Activated CD4-positive, alpha-beta T cell treated with anti-CD3 and anti-CD28 coated beads, Interleukin-2, amount 10 ng/mL, durations not matched to agents 7 days and 5 days (primary cell): ENCODE measurements at regions not wholly inside any gene's neighbourhood (a gene's known extent, or its start where the extent isn't known, plus 50 kb on each side); places are given as distances from the start of the nearest gene placed in this dataset.

Experiments
- CTCF ChIA-PET: fragments of 350-600 bp; sonication (Branson Sonifier 250); formaldehyde crosslinking; loops from one replicate; lab custom pipeline; 2021; ENCODE audit warnings: antibody characterized with exemption; lab: Charles Lee
- POLR2A ChIA-PET: fragments of 350-600 bp; sonication (Branson Sonifier 250); formaldehyde crosslinking; loops from one replicate; lab custom pipeline; 2021; ENCODE audit warnings: antibody characterized with exemption; lab: Charles Lee
- DNase-seq: peaks from one replicate; pipeline ENCODE4 v3.0.0-alpha.2; 2020
- H3K27ac Mint-ChIP-seq: one replicate; pipeline ENCODE4 v1.8.0; 2021; ENCODE audit warnings: mild to moderate bottlenecking, moderate library complexity, mixed read lengths
- H3K27me3 Mint-ChIP-seq: one replicate; pipeline ENCODE4 v1.8.0; 2021; ENCODE audit warnings: mixed read lengths
- H3K36me3 Mint-ChIP-seq: one replicate; pipeline ENCODE4 v1.8.0; 2021; ENCODE audit warnings: low read depth, mixed read lengths
- H3K4me1 Mint-ChIP-seq: one replicate; pipeline ENCODE4 v1.8.0; 2021; ENCODE audit warnings: mixed read lengths
- H3K4me3 Mint-ChIP-seq: one replicate; pipeline ENCODE4 v1.8.0; 2021; ENCODE audit warnings: mild to moderate bottlenecking, moderate library complexity, mixed read lengths
- H3K9me3 Mint-ChIP-seq: one replicate; pipeline ENCODE4 v1.8.0; 2021; ENCODE audit warnings: mixed read lengths

DNA sequence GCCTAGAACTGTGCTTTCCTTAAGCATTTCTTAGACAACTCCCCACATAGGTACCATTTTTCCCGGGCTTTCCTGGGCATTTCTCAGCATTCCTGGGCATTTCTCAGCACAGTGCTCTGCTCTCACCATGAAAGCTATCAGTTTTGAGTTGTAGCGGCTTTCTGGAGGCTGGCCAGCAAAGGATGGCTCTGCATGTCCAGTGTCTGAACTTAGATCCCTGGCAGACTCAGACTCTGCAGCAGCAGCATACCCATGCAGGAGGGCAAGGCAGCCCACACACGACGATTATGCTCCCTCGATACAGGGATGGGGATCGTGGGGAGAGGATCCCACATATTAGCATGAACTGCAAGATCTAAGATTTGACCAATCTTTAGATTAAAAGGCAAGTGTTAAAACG lies 248.9 kb upstream of the MKI67 start:
- Mint-ChIP-seq H3K27ac (no peak overlapping the region), H3K27me3 (peaks cover 12% of the 10 kb centered on the region), H3K4me3 (no peak overlapping the region), H3K4me1 (peaks cover 18% of the 10 kb centered on the region), H3K36me3 (no peaks in the 10 kb centered on the region), H3K9me3 (no peaks in the 10 kb centered on the region)
- DNase-seq = no peak
- ChIA-PET POLR2A (no interaction called here), CTCF (no interaction called here)

DNA sequence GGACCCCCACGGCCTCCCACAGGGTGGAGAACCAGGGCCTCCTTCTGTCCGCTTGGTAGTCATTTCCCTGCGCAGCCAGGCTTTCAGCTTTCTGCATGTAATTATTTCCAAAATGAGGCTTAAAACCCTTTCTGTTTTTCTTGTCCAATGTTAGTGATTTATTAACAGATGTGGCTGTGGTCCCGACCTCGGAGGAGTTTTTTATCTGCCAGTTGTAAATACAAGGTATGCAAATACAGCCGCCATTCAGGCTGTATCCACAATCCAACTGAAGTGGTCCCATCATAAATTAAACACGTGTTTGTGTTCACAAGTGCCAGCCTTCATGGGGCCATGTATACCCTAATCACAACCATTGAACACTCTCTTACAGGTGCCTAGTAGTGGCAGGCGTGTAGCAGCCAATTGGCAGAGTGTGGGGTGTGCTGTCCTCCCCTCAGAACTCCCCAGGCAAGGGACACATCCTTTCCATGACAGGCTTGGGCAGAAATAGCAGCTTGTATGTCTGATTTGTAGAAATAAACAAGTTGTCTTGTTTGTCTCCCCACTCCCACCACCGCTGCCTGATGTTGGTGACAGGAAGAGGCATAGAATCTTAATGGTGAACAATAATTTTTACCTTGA lies 251.3 kb upstream of the MKI67 start:
- ChIA-PET POLR2A (no interaction called here), CTCF (no interaction called here)
- Mint-ChIP-seq H3K4me3 (no peak overlapping the region), H3K27ac (no peak overlapping the region), H3K9me3 (no peaks in the 10 kb centered on the region), H3K27me3 (peaks cover 5% of the 10 kb centered on the region), H3K4me1 (peaks cover 11% of the 10 kb centered on the region), H3K36me3 (no peaks in the 10 kb centered on the region)
- no peak for DNase-seq

DNA sequence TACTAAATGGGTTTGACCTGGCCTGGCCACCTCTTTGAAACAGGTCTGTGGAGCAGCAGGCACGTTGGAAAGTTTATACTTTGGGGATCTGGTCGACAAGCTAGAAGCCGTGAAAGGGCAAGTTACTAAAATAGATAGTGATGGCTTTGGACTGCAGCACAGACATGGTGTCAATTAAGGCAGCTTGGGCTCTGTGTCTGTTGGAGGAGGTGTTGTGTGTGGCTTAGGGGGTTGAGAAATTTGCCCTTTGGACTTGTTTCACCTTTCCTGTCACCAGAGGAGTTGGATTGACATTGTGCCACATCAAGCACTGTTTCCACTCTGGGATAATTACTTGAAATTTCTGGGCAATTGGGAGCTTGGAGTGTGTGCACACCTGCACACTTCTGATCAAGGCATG lies 251.8 kb upstream of the MKI67 start:
- Mint-ChIP-seq H3K27me3 (peaks cover 5% of the 10 kb centered on the region), H3K36me3 (no peaks in the 10 kb centered on the region), H3K4me3 (no peak overlapping the region), H3K27ac (no peak overlapping the region), H3K4me1 (peaks cover 7% of the 10 kb centered on the region), H3K9me3 (no peaks in the 10 kb centered on the region)
- DNase-seq = no peak
- POLR2A ChIA-PET = no interaction called here
- CTCF ChIA-PET = no interaction called here

DNA sequence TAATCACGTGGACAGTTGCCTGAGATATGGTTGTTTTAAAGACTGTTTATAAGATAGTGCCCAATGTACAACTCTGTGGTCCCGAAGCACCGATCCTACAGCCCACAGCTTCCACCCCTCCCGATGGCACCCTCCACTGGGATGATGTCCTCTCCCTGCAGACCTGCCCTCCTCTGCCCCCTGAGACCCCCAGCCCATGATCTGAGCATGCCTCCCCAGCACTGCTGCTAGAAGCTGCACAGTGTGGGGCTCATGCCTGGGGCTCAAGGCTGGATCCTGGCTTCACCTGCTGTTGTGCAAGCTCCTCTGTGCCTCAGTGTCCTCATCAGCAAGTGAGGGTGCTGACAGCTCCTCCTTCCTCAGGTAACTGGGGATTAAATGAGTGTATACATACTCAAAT lies 254.7 kb upstream of the MKI67 start:
- POLR2A ChIA-PET = no interaction called here
- Mint-ChIP-seq H3K4me3 (no peak overlapping the region), H3K27me3 (peaks cover 5% of the 10 kb centered on the region), H3K36me3 (no peaks in the 10 kb centered on the region), H3K4me1 (no peaks in the 10 kb centered on the region), H3K27ac (no peak overlapping the region), H3K9me3 (no peaks in the 10 kb centered on the region)
- CTCF ChIA-PET = no interaction called here
- no peak for DNase-seq

DNA sequence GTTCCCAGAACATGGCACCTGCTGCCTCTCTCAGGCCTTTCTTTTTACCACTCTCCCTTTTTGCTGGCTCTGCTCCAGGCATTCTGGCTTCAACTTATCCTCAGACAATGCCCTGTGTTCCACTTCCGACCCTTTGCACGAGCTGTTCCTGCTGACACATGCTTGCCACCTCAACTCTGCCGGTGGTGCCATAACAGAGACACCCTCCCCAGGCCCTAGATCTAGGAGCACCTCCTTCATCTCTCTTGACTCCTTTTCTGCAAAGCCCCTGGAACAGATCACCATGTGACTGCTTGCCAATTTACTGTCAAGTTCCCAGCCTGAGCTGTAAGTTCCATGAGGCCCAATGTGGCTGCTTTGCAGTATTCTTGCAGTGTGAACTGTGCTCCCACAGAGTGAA lies 256.0 kb upstream of the MKI67 start:
- no peaks in the 10 kb centered on the region for H3K9me3 Mint-ChIP-seq
- H3K27me3 Mint-ChIP-seq = peaks cover 5% of the 10 kb centered on the region
- no peaks in the 10 kb centered on the region for H3K4me1 Mint-ChIP-seq
- no peak for DNase-seq
- ChIA-PET CTCF (no interaction called here), POLR2A (no interaction called here)
- no peak overlapping the region for H3K27ac Mint-ChIP-seq
- H3K4me3 Mint-ChIP-seq = no peak overlapping the region
- no peaks in the 10 kb centered on the region for H3K36me3 Mint-ChIP-seq

DNA sequence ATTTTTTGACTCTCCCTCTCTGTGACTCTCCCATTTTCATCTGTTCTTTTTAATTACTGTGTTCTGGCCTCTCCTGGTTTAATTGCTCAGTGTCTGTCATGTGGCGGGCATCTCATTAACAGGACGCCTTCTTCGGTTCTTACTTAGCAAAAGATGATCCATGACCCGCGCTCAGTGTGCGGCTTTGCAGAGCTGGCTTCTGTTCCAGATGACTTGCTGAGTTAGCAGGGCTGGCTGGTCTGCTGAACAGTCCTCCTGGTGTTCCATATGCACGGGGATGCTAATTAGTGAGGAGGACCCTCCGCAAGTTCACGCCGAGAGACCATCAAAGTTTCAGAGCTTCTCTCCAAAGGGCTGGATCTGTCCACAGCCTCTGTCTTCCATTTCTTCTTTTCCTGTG lies 258.6 kb upstream of the MKI67 start:
- ChIA-PET POLR2A (no interaction called here), CTCF (no interaction called here)
- Mint-ChIP-seq H3K4me1 (no peaks in the 10 kb centered on the region), H3K27me3 (no peaks in the 10 kb centered on the region), H3K9me3 (no peaks in the 10 kb centered on the region), H3K4me3 (no peak overlapping the region), H3K27ac (no peak overlapping the region), H3K36me3 (no peaks in the 10 kb centered on the region)
- no peak for DNase-seq

DNA sequence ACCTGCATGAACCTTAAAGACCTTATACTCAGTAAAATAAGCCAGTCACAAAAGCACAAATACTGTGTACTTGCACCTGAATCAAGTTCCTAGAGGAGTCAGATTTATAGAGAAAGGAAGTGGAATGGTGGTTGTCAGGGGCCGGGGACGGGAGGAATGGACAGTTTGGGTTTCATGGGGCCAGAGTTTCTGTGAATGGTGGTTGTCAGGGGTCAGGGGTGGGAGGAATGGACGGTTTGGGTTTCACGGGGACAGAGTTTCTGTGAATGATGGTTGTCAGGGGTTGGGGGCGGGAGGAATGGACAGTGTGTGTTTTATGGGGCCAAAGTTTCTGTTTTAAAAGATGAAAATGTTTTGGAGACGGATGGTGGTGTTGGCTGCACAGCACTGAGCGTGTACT lies 260.0 kb upstream of the MKI67 start:
- no peak for DNase-seq
- Mint-ChIP-seq H3K27ac (no peak overlapping the region), H3K9me3 (no peaks in the 10 kb centered on the region), H3K4me3 (no peak overlapping the region), H3K36me3 (no peaks in the 10 kb centered on the region), H3K27me3 (no peaks in the 10 kb centered on the region), H3K4me1 (no peaks in the 10 kb centered on the region)
- CTCF ChIA-PET = no interaction called here
- POLR2A ChIA-PET = no interaction called here

DNA sequence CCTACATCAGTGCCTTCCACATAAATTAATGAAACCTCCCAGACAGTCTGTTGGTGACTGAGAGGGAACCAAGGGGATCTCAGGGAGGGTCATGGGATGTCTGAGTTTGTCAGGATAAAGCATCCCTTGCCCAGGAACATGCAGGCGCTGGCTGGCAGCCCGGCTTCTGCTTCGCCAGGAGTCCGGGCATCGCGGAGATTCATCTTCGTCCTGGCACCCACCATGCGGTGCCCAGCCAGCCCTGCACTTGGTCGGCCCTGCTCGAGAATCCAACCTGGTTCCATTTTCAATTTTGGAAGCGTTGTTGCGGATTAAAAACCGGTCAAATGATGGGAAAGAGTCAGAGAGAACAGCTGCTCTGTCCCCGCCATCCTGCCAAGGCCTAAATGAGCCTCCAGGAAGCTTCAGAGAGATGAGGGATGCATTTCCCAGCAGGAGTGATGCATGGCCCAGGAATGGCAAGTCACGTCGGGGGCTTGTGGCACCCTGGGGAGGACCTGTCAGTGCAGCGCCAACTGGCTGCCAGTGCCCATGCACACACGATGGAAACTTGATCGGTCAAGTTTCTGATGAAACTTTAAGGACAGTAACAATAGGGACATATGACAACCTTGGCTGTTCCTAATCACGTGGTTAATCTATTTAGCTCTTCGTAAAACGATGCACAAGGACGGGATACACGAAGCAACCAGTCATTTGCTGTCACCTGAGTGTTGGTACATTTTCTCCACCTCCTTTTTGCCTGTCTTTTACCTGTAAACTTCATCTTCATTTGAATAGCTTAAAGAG lies 260.8 kb upstream of the MKI67 start:
- H3K9me3 Mint-ChIP-seq = no peaks in the 10 kb centered on the region
- no peaks in the 10 kb centered on the region for H3K27me3 Mint-ChIP-seq
- ChIA-PET POLR2A (no interaction called here), CTCF (no interaction called here)
- H3K4me3 Mint-ChIP-seq = no peak overlapping the region
- DNase-seq = no peak
- H3K4me1 Mint-ChIP-seq = no peaks in the 10 kb centered on the region
- no peaks in the 10 kb centered on the region for H3K36me3 Mint-ChIP-seq
- no peak overlapping the region for H3K27ac Mint-ChIP-seq

DNA sequence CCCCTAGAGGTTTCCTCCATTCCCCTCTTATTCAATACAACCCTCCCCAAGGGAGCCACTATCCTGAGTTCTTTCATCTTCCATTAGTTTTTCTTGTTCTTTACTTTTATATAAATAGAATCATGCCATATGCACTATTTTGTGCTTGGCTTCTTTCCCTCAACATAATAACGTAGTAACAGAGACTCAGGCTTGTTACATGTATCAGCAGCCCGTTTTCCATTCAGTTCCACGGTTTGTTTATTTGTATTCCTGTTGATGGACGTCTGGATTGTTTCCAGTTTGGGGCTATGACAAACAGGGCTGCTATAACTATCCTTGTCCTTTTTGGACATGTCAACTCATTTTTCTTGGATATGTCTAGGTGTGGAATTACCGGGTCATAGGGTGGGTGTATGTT lies 264.4 kb upstream of the MKI67 start:
- no peaks in the 10 kb centered on the region for H3K4me1 Mint-ChIP-seq
- H3K9me3 Mint-ChIP-seq = no peaks in the 10 kb centered on the region
- no peak overlapping the region for H3K27ac Mint-ChIP-seq
- no peak for DNase-seq
- H3K27me3 Mint-ChIP-seq = no peaks in the 10 kb centered on the region
- no peak overlapping the region for H3K4me3 Mint-ChIP-seq
- POLR2A ChIA-PET = no interaction called here
- H3K36me3 Mint-ChIP-seq = no peaks in the 10 kb centered on the region
- CTCF ChIA-PET = no interaction called here

DNA sequence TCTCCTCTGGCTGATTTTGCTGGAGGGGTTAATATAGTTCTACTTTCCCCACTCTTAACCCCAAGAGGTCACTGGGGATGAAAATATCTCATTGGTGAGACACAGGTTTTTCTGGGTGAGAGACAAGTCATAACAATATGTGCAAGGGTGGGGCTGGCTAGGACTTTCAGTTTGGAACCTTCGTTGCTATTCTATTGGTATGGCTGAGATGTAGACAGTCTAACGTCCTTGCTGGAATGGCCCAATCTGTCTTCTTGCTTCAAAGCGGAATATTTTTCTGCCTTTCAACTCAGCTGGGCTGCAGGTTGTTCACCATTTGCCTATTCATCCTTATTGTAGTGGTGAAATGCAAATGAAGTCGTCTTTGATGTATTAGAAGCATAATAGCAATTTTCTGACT lies 267.3 kb upstream of the MKI67 start:
- no peaks in the 10 kb centered on the region for H3K36me3 Mint-ChIP-seq
- DNase-seq = no peak
- H3K27me3 Mint-ChIP-seq = no peaks in the 10 kb centered on the region
- no peaks in the 10 kb centered on the region for H3K9me3 Mint-ChIP-seq
- no peak overlapping the region for H3K27ac Mint-ChIP-seq
- H3K4me3 Mint-ChIP-seq = no peak overlapping the region
- ChIA-PET CTCF (no interaction called here), POLR2A (no interaction called here)
- no peaks in the 10 kb centered on the region for H3K4me1 Mint-ChIP-seq

DNA sequence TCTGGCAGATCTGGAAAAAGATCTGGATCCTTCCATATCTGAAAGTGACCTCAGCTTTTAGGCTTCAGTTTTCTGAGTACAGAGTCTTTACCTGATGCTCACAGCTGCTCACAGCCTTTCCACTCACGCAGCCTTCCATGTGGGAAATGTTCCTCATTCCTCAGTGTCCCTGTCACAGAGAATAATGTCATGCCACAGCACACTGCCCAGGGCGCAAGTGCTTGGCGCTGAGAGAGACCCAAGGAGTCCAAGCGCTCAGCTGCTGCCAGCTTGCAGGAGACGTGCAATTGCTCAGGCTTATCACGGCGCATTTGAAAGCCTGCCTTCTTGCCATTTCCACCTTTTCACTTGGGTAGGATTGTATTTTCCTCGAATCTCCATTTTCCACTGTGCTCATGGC lies 271.9 kb upstream of the MKI67 start:
- no peaks in the 10 kb centered on the region for H3K4me1 Mint-ChIP-seq
- no peak overlapping the region for H3K27ac Mint-ChIP-seq
- no peak overlapping the region for H3K4me3 Mint-ChIP-seq
- no peaks in the 10 kb centered on the region for H3K36me3 Mint-ChIP-seq
- CTCF ChIA-PET = no interaction called here
- H3K9me3 Mint-ChIP-seq = peaks cover 3% of the 10 kb centered on the region
- DNase-seq = no peak
- H3K27me3 Mint-ChIP-seq = no peaks in the 10 kb centered on the region
- POLR2A ChIA-PET = no interaction called here

DNA sequence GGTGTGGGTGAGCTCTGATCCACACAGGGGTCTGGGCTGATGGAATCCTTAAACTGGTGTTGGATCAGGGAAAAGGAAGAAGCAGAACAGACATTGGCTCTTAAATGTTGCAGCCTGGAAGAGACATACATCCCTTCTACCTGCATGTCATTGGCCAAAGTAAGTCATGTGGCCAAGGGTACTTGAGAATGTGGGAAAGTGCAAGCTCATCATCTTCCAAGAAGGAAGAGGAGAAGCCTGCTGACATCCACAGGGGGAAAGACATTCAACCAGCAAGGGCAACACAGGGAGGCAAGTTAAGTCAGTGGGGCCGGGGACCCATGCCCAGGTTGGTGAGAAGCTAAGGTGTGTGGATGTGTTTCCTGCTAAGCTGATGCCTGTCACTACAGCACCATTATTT lies 272.8 kb upstream of the MKI67 start:
- ChIA-PET POLR2A (no interaction called here), CTCF (no interaction called here)
- Mint-ChIP-seq H3K27me3 (no peaks in the 10 kb centered on the region), H3K36me3 (no peaks in the 10 kb centered on the region), H3K4me1 (no peaks in the 10 kb centered on the region), H3K27ac (no peak overlapping the region), H3K4me3 (no peak overlapping the region), H3K9me3 (peaks cover 3% of the 10 kb centered on the region)
- DNase-seq = no peak

DNA sequence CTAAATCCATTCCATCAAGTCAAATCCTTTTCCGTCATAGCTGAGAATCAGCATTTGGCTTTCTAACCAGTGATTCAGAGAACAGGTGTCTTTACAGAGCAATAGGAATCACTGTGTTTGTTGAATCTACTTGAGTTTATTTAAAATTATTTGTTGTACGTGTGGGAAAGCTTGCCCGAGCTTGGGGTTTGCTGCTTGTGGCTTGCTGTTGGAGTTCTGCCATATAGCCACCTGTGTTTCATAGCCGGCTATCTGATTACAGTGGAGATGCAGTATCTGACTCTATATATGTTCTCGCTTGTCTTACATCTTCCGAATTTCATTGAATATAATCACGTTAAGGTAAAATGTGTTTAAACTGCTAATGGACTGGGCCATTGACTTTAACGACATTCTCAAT lies 274.3 kb upstream of the MKI67 start:
- Mint-ChIP-seq H3K4me1 (no peaks in the 10 kb centered on the region), H3K36me3 (no peaks in the 10 kb centered on the region), H3K27me3 (no peaks in the 10 kb centered on the region), H3K27ac (no peak overlapping the region), H3K9me3 (peaks cover 3% of the 10 kb centered on the region), H3K4me3 (no peak overlapping the region)
- ChIA-PET CTCF (no interaction called here), POLR2A (no interaction called here)
- no peak for DNase-seq

DNA sequence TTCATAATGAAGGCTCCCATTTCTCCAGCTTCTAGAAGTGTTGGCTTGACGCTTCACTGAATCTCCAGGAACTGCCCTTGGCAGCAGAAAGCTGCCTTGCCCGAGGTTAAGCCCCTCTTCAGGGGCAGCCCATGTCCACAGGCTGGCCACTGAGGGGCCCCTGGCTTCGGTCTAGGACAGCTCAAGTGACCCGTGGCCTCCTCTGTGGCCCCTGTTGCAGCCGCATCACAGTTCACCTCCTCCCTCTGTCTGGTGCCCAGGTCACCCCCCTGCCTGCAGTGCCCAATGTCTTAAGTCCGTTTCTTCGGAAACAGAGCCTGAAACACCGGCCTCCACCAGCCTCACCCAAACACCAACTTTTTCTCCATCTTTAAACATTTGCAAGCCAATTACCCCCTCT lies 279.2 kb upstream of the MKI67 start:
- H3K27me3 Mint-ChIP-seq = no peaks in the 10 kb centered on the region
- POLR2A ChIA-PET = no interaction called here
- peaks cover 3% of the 10 kb centered on the region for H3K9me3 Mint-ChIP-seq
- no peak overlapping the region for H3K4me3 Mint-ChIP-seq
- no peak overlapping the region for H3K27ac Mint-ChIP-seq
- DNase-seq = no peak
- no peaks in the 10 kb centered on the region for H3K36me3 Mint-ChIP-seq
- H3K4me1 Mint-ChIP-seq = no peaks in the 10 kb centered on the region
- CTCF ChIA-PET = no interaction called here
